ENCODE measurements at regions not wholly inside any gene's neighbourhood (a gene's known extent, or its start where the extent isn't known, plus 50 kb on each side); places are given as distances from the start of the nearest gene placed in this dataset.

GRCh38 chr16:62516001-62516400 lies 479.8 kb upstream of the CDH8 start:
- H3K9me3 ChIP-seq (ENCODE audit: low read length): peaks cover 4% of the 10 kb centered on the region
- no peaks in the 10 kb centered on the region for H3K4me1 Mint-ChIP-seq
- H3K9me3 Mint-ChIP-seq: peaks cover 11 to 62% (median 25%) of the 10 kb centered on the region in 5 donors
- H3K27ac Mint-ChIP-seq: no peak overlapping the region
- no peaks in the 10 kb centered on the region for H3K4me1 ChIP-seq (ENCODE audit: insufficient read depth, low read length)
- CTCF ChIA-PET: no interaction called here
- H3K4me3 ChIP-seq (ENCODE audit: low read length): no peak overlapping the region
- H3K36me3 Mint-ChIP-seq: no peaks in the 10 kb centered on the region
- H3K27me3 Mint-ChIP-seq: no peaks in the 10 kb centered on the region
- no peak for DNase-seq
- no peaks in the 10 kb centered on the region for H3K36me3 ChIP-seq (ENCODE audit: insufficient read depth, low read length)
- POLR2A ChIA-PET: no interaction called here
- no peak overlapping the region for H3K27ac ChIP-seq (ENCODE audit: low read depth, low read length)
- no peak overlapping the region for H3K4me3 Mint-ChIP-seq
- H3K27me3 ChIP-seq (ENCODE audit: insufficient read depth, low read length, poor library complexity, severe bottlenecking): no peaks in the 10 kb centered on the region

- H3K27me3 ChIP-seq (ENCODE audit: insufficient read depth, low read length, poor library complexity, severe bottlenecking): no peaks in the 10 kb centered on the region
- Mint-ChIP-seq H3K4me3 (no peak overlapping the region), H3K36me3 (no peaks in the 10 kb centered on the region), H3K9me3 (peaks cover 19 to 48% (median 21%) of the 10 kb centered on the region in 5 donors), H3K27ac (no peak overlapping the region), H3K27me3 (no peaks in the 10 kb centered on the region), H3K4me1 (no peaks in the 10 kb centered on the region)
- ChIA-PET CTCF (no interaction called here), POLR2A (no interaction called here)
- DNase-seq: no peak
- no peak overlapping the region for H3K4me3 ChIP-seq (ENCODE audit: low read length)
- no peaks in the 10 kb centered on the region for H3K36me3 ChIP-seq (ENCODE audit: insufficient read depth, low read length)
- no peak overlapping the region for H3K27ac ChIP-seq (ENCODE audit: low read depth, low read length)
- no peaks in the 10 kb centered on the region for H3K4me1 ChIP-seq (ENCODE audit: insufficient read depth, low read length)
- H3K9me3 ChIP-seq (ENCODE audit: low read length): no peaks in the 10 kb centered on the region
Observed at GRCh38 chr16:62503073-62503472, 466.8 kb upstream of the CDH8 start.

- H3K36me3 ChIP-seq (ENCODE audit: insufficient read depth, low read length): no peaks in the 10 kb centered on the region
- CTCF ChIA-PET: no interaction called here
- H3K27ac ChIP-seq (ENCODE audit: low read depth, low read length): no peak overlapping the region
- no peaks in the 10 kb centered on the region for H3K4me1 ChIP-seq (ENCODE audit: insufficient read depth, low read length)
- H3K4me1 Mint-ChIP-seq: no peaks in the 10 kb centered on the region
- no peak for DNase-seq
- no peaks in the 10 kb centered on the region for H3K36me3 Mint-ChIP-seq
- no peaks in the 10 kb centered on the region for H3K9me3 ChIP-seq (ENCODE audit: low read length)
- H3K27ac Mint-ChIP-seq: no peak overlapping the region
- no peaks in the 10 kb centered on the region for H3K27me3 Mint-ChIP-seq
- H3K4me3 Mint-ChIP-seq: no peak overlapping the region
- H3K4me3 ChIP-seq (ENCODE audit: low read length): no peak overlapping the region
- POLR2A ChIA-PET: no interaction called here
- no peaks in the 10 kb centered on the region for H3K27me3 ChIP-seq (ENCODE audit: insufficient read depth, low read length, poor library complexity, severe bottlenecking)
- peaks cover 6 to 38% (median 17%) of the 10 kb centered on the region in 5 donors for H3K9me3 Mint-ChIP-seq
Observed at GRCh38 chr16:62478903-62479458, 442.7 kb upstream of the CDH8 start.

- POLR2A ChIA-PET: no interaction called here
- no peaks in the 10 kb centered on the region for H3K36me3 Mint-ChIP-seq
- H3K9me3 ChIP-seq (ENCODE audit: low read length): no peaks in the 10 kb centered on the region
Observed at GRCh38 chr16:62477796-62478195, 441.6 kb upstream of the CDH8 start.

GRCh38 chr16:62475573-62475972 lies 439.3 kb upstream of the CDH8 start:
- POLR2A ChIA-PET: no interaction called here
- CTCF ChIA-PET: no interaction called here

More at GRCh38 chr16:62477796-62478195, 441.6 kb upstream of the CDH8 start:
- Mint-ChIP-seq H3K9me3 (peaks cover 8 to 42% (median 18%) of the 10 kb centered on the region in 5 donors), H3K4me3 (no peak overlapping the region), H3K4me1 (no peaks in the 10 kb centered on the region), H3K27me3 (no peaks in the 10 kb centered on the region), H3K27ac (no peak overlapping the region)
- CTCF ChIA-PET: no interaction called here
- Histone ChIP-seq H3K4me1 (ENCODE audit: insufficient read depth, low read length) (no peaks in the 10 kb centered on the region), H3K4me3 (ENCODE audit: low read length) (no peak overlapping the region), H3K27ac (ENCODE audit: low read depth, low read length) (no peak overlapping the region), H3K27me3 (ENCODE audit: insufficient read depth, low read length, poor library complexity, severe bottlenecking) (no peaks in the 10 kb centered on the region), H3K36me3 (ENCODE audit: insufficient read depth, low read length) (no peaks in the 10 kb centered on the region)
- no peak for DNase-seq

GRCh38 chr16:62462971-62463370 lies 426.7 kb upstream of the CDH8 start:
- H3K27ac Mint-ChIP-seq: no peak overlapping the region
- POLR2A ChIA-PET: no interaction called here
- no peaks in the 10 kb centered on the region for H3K36me3 Mint-ChIP-seq
- no peaks in the 10 kb centered on the region for H3K27me3 ChIP-seq (ENCODE audit: insufficient read depth, low read length, poor library complexity, severe bottlenecking)
- H3K4me1 ChIP-seq (ENCODE audit: insufficient read depth, low read length): no peaks in the 10 kb centered on the region
- no peak for DNase-seq
- H3K36me3 ChIP-seq (ENCODE audit: insufficient read depth, low read length): no peaks in the 10 kb centered on the region
- H3K27me3 Mint-ChIP-seq: no peaks in the 10 kb centered on the region
- no peak overlapping the region for H3K4me3 ChIP-seq (ENCODE audit: low read length)
- peaks cover 8 to 52% (median 25%) of the 10 kb centered on the region in 5 donors for H3K9me3 Mint-ChIP-seq
- H3K4me3 Mint-ChIP-seq: no peak overlapping the region
- H3K27ac ChIP-seq (ENCODE audit: low read depth, low read length): no peak overlapping the region
- H3K9me3 ChIP-seq (ENCODE audit: low read length): no peaks in the 10 kb centered on the region
- CTCF ChIA-PET: no interaction called here
- no peaks in the 10 kb centered on the region for H3K4me1 Mint-ChIP-seq

More at GRCh38 chr16:62475573-62475972, 439.3 kb upstream of the CDH8 start:
- Histone ChIP-seq H3K4me3 (ENCODE audit: low read length) (no peak overlapping the region), H3K36me3 (ENCODE audit: insufficient read depth, low read length) (no peaks in the 10 kb centered on the region), H3K27me3 (ENCODE audit: insufficient read depth, low read length, poor library complexity, severe bottlenecking) (no peaks in the 10 kb centered on the region), H3K4me1 (ENCODE audit: insufficient read depth, low read length) (no peaks in the 10 kb centered on the region), H3K27ac (ENCODE audit: low read depth, low read length) (no peak overlapping the region), H3K9me3 (ENCODE audit: low read length) (no peaks in the 10 kb centered on the region)
- Mint-ChIP-seq H3K9me3 (peaks cover 18 to 54% (median 24%) of the 10 kb centered on the region in 5 donors), H3K27me3 (no peaks in the 10 kb centered on the region), H3K4me3 (no peak overlapping the region), H3K4me1 (no peaks in the 10 kb centered on the region), H3K36me3 (no peaks in the 10 kb centered on the region), H3K27ac (no peak overlapping the region)
- DNase-seq: no peak

GRCh38 chr16:62450291-62450690 lies 414.1 kb upstream of the CDH8 start:
- DNase-seq: no peak
- POLR2A ChIA-PET: no interaction called here
- H3K27me3 Mint-ChIP-seq: no peaks in the 10 kb centered on the region
- Histone ChIP-seq H3K4me1 (ENCODE audit: insufficient read depth, low read length) (no peaks in the 10 kb centered on the region), H3K9me3 (ENCODE audit: low read length) (no peaks in the 10 kb centered on the region), H3K36me3 (ENCODE audit: insufficient read depth, low read length) (no peaks in the 10 kb centered on the region), H3K27ac (ENCODE audit: low read depth, low read length) (no peak overlapping the region), H3K27me3 (ENCODE audit: insufficient read depth, low read length, poor library complexity, severe bottlenecking) (no peaks in the 10 kb centered on the region), H3K4me3 (ENCODE audit: low read length) (no peak overlapping the region)
- no peaks in the 10 kb centered on the region for H3K4me1 Mint-ChIP-seq
- H3K36me3 Mint-ChIP-seq: no peaks in the 10 kb centered on the region
- no peak overlapping the region for H3K27ac Mint-ChIP-seq
- no peak overlapping the region for H3K4me3 Mint-ChIP-seq
- CTCF ChIA-PET: no interaction called here
- peaks cover 11 to 42% (median 30%) of the 10 kb centered on the region in 5 donors for H3K9me3 Mint-ChIP-seq

- H3K9me3 Mint-ChIP-seq: peaks cover 7 to 36% (median 22%) of the 10 kb centered on the region in 5 donors
- no peaks in the 10 kb centered on the region for H3K36me3 Mint-ChIP-seq
- POLR2A ChIA-PET: no interaction called here
Observed at GRCh38 chr16:62445909-62446308, 409.7 kb upstream of the CDH8 start.

GRCh38 chr16:62424206-62424605 lies 388.0 kb upstream of the CDH8 start:
- Histone ChIP-seq H3K4me3 (ENCODE audit: low read length) (no peak overlapping the region), H3K9me3 (ENCODE audit: low read length) (no peaks in the 10 kb centered on the region), H3K27me3 (ENCODE audit: insufficient read depth, low read length, poor library complexity, severe bottlenecking) (no peaks in the 10 kb centered on the region), H3K36me3 (ENCODE audit: insufficient read depth, low read length) (no peaks in the 10 kb centered on the region), H3K27ac (ENCODE audit: low read depth, low read length) (no peak overlapping the region), H3K4me1 (ENCODE audit: insufficient read depth, low read length) (no peaks in the 10 kb centered on the region)
- no peak overlapping the region for H3K27ac Mint-ChIP-seq
- no peak overlapping the region for H3K4me3 Mint-ChIP-seq
- no peaks in the 10 kb centered on the region for H3K36me3 Mint-ChIP-seq
- no peaks in the 10 kb centered on the region for H3K4me1 Mint-ChIP-seq
- CTCF ChIA-PET: no interaction called here
- POLR2A ChIA-PET: no interaction called here
- no peaks in the 10 kb centered on the region for H3K27me3 Mint-ChIP-seq
- H3K9me3 Mint-ChIP-seq: peaks cover 18 to 53% (median 21%) of the 10 kb centered on the region in 5 donors
- DNase-seq: no peak

More at GRCh38 chr16:62445909-62446308, 409.7 kb upstream of the CDH8 start:
- Histone ChIP-seq H3K27me3 (ENCODE audit: insufficient read depth, low read length, poor library complexity, severe bottlenecking) (no peaks in the 10 kb centered on the region), H3K36me3 (ENCODE audit: insufficient read depth, low read length) (no peaks in the 10 kb centered on the region), H3K4me3 (ENCODE audit: low read length) (no peak overlapping the region), H3K27ac (ENCODE audit: low read depth, low read length) (no peak overlapping the region), H3K4me1 (ENCODE audit: insufficient read depth, low read length) (no peaks in the 10 kb centered on the region), H3K9me3 (ENCODE audit: low read length) (no peaks in the 10 kb centered on the region)
- no peak overlapping the region for H3K27ac Mint-ChIP-seq
- H3K4me3 Mint-ChIP-seq: no peak overlapping the region
- CTCF ChIA-PET: no interaction called here
- no peak for DNase-seq
- no peaks in the 10 kb centered on the region for H3K4me1 Mint-ChIP-seq
- no peaks in the 10 kb centered on the region for H3K27me3 Mint-ChIP-seq

Data from CD8-positive, alpha-beta memory T cell (primary cell).